ENCODE measurements at regions not wholly inside any gene's neighbourhood (a gene's known extent, or its start where the extent isn't known, plus 50 kb on each side); places are given as distances from the start of the nearest gene placed in this dataset.

GRCh38 chr1:83761167-83762038, 237.5 kb downstream of the TTLL7 start:
- TF ChIP-seq CTCF (IDR thresholded peaks at IDR 0.05) (no peak), POLR2A (IDR thresholded peaks at IDR 0.05) (no peak)

All from Peyer's patch (tissue), 4 donors.